ENCODE measurements at regions not wholly inside any gene's neighbourhood (a gene's known extent, or its start where the extent isn't known, plus 50 kb on each side); places are given as distances from the start of the nearest gene placed in this dataset.

DNA sequence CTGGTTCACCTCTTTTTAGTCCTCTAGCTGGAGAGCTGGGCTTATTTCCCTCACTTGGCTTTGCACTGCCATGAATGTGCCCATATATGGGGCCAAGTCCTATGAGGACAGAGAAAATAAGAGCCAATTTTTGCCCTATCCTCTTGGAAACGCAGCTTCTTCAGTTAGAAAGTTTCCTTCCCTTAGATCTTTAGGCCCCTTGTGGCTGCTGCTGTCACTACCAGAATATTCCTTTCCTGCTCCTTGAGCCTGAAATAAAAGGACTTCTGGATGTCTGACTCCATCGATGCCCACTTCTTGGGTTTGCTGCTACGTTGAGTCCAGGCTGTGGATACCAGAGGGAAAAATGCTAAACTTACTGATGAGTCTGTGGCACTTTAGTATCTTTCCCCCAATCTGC lies 487.1 kb downstream of the GRIN2A start:
- no peaks in the 10 kb centered on the region for H3K9me3 ChIP-seq (ENCODE audit: control insufficient read depth, insufficient read depth, low read depth, low read length)
- no peaks in the 10 kb centered on the region for H3K4me1 ChIP-seq (ENCODE audit: control insufficient read depth, insufficient read depth, low read length)
- H3K27me3 ChIP-seq (ENCODE audit: control insufficient read depth, insufficient read depth, low read length) = peaks cover 6% of the 10 kb centered on the region
- H3K27ac ChIP-seq (ENCODE audit: low read length) = no peak overlapping the region
- H3K4me3 ChIP-seq (ENCODE audit: low read depth in 2 of 2, low read length in 2 of 2) = no peak overlapping the region
- ChIA-PET CTCF (no interaction called here), POLR2A (no interaction called here)
- intact Hi-C loops (cut with micrococcal nuclease; ENCODE audit: unreplicated experiment) (no loop called here), in situ Hi-C loops (cut with HindIII; ENCODE audit: low pct_unique_long_range_greater_than_20kb, low sequenced_read_pairs) (no loop called here)
- peak; percentile 23 for TF ChIP-seq CTCF (IDR thresholded peaks at IDR 0.05)
- no peak for TF ChIP-seq TCF7L2 (IDR thresholded peaks at IDR 0.05; ENCODE audit: low read depth, low read length)
- no peak for DNase-seq (ENCODE audit: low read depth, low spot score)
- BruUV-seq (replicated peaks) = no TSS peak
- ATAC-seq = no peak
- no peaks in the 10 kb centered on the region for H3K36me3 ChIP-seq (ENCODE audit: control insufficient read depth, insufficient read depth, low read length)
